ENCODE measurements at regions not wholly inside any gene's neighbourhood (a gene's known extent, or its start where the extent isn't known, plus 50 kb on each side); places are given as distances from the start of the nearest gene placed in this dataset.

GRCh38 chrX:10986616-10987015, 124.5 kb upstream of the HCCS start:
- Histone ChIP-seq H3K27ac (replicated peaks in 1 of 4) (no peak overlapping the region), H3K36me3 (no peaks in the 10 kb centered on the region), H3K4me1 (no peaks in the 10 kb centered on the region), H3K27me3 (no peaks in the 10 kb centered on the region), H3K4me3 (no peak overlapping the region), H3K9me3 (no peaks in the 10 kb centered on the region)
- no peak for DNase-seq (ENCODE audit: extremely low spot score)
- intact Hi-C loops (cut with DNase I), result no loop called here
- no peak for TF ChIP-seq POLR2A (IDR thresholded peaks at IDR 0.05; ENCODE audit: low read depth)
- 34% methylated on average over 2 of the region's 2 CpGs for WGBS

GRCh38 chrX:10988653-10989052, 122.5 kb upstream of the HCCS start:
- H3K4me3 ChIP-seq, result no peak overlapping the region
- H3K36me3 ChIP-seq, result no peaks in the 10 kb centered on the region
- H3K27ac ChIP-seq (replicated peaks in 1 of 4), result no peak overlapping the region
- no peaks in the 10 kb centered on the region for H3K27me3 ChIP-seq
- TF ChIP-seq POLR2A (IDR thresholded peaks at IDR 0.05; ENCODE audit: low read depth) (no peak), EP300 (IDR thresholded peaks at IDR 0.05) (no peak), CTCF (IDR thresholded peaks at IDR 0.05) (no peak), POLR2AphosphoS5 (IDR thresholded peaks at IDR 0.05) (no peak)
- H3K4me1 ChIP-seq, result no peaks in the 10 kb centered on the region
- intact Hi-C loops (cut with DNase I), result no loop called here
- 79% methylated on average over 4 of the region's 4 CpGs for whole genome bisulfite sequencing
- DNase-seq (ENCODE audit: extremely low spot score), result no peak
- no peaks in the 10 kb centered on the region for H3K9me3 ChIP-seq

- DNase-seq (ENCODE audit: extremely low spot score), result no peak
- no peak overlapping the region for H3K27ac ChIP-seq (replicated peaks in 1 of 4)
- no peaks in the 10 kb centered on the region for H3K36me3 ChIP-seq
- no peaks in the 10 kb centered on the region for H3K27me3 ChIP-seq
- H3K4me3 ChIP-seq, result no peak overlapping the region
- 68% methylated on average over 3 of the region's 3 CpGs for WGBS
- H3K9me3 ChIP-seq, result no peaks in the 10 kb centered on the region
- no peak for TF ChIP-seq EP300 (IDR thresholded peaks at IDR 0.05)
- TF ChIP-seq POLR2A (IDR thresholded peaks at IDR 0.05; ENCODE audit: low read depth), result no peak
- no peak for TF ChIP-seq CTCF (IDR thresholded peaks at IDR 0.05)
- TF ChIP-seq POLR2AphosphoS5 (IDR thresholded peaks at IDR 0.05), result no peak
- intact Hi-C loops (cut with DNase I), result no loop called here
- no peaks in the 10 kb centered on the region for H3K4me1 ChIP-seq
These were observed 121.7 kb upstream of the HCCS start for GRCh38 chrX:10989386-10989785.

GRCh38 chrX:10990418-10990817, 120.7 kb upstream of the HCCS start:
- no peak for DNase-seq (ENCODE audit: extremely low spot score)
- intact Hi-C loops (cut with DNase I), result no loop called here
- Histone ChIP-seq H3K9me3 (no peaks in the 10 kb centered on the region), H3K4me3 (no peak overlapping the region), H3K27ac (replicated peaks in 1 of 4) (no peak overlapping the region), H3K36me3 (no peaks in the 10 kb centered on the region), H3K27me3 (no peaks in the 10 kb centered on the region), H3K4me1 (no peaks in the 10 kb centered on the region)
- TF ChIP-seq POLR2AphosphoS5 (IDR thresholded peaks at IDR 0.05) (no peak), EP300 (IDR thresholded peaks at IDR 0.05) (no peak), POLR2A (IDR thresholded peaks at IDR 0.05; ENCODE audit: low read depth) (no peak), CTCF (IDR thresholded peaks at IDR 0.05) (no peak)
- WGBS, result 60% methylated on average over 3 of the region's 3 CpGs

- DNase-seq (ENCODE audit: extremely low spot score), result no peak
- 60% methylated on average over 4 of the region's 4 CpGs for WGBS
- intact Hi-C loops (cut with DNase I), result no loop called here
- Histone ChIP-seq H3K36me3 (no peaks in the 10 kb centered on the region), H3K9me3 (no peaks in the 10 kb centered on the region), H3K4me3 (no peak overlapping the region), H3K27ac (replicated peaks in 1 of 4) (no peak overlapping the region), H3K27me3 (no peaks in the 10 kb centered on the region), H3K4me1 (no peaks in the 10 kb centered on the region)
- TF ChIP-seq POLR2A (IDR thresholded peaks at IDR 0.05; ENCODE audit: low read depth) (no peak), POLR2AphosphoS5 (IDR thresholded peaks at IDR 0.05) (no peak), CTCF (IDR thresholded peaks at IDR 0.05) (no peak), EP300 (IDR thresholded peaks at IDR 0.05) (no peak)
These were observed 120.2 kb upstream of the HCCS start for GRCh38 chrX:10990976-10991375.
